Prostate gland (tissue), 2 donors: ENCODE measurements at regions not wholly inside any gene's neighbourhood (a gene's known extent, or its start where the extent isn't known, plus 50 kb on each side); places are given as distances from the start of the nearest gene placed in this dataset.

Source experiments
- DNase-seq: peaks from one replicate; pipeline ENCODE4 v3.0.0-alpha.2; 2019; ENCODE audit warnings: low spot score
- H3K27ac ChIP-seq, 2 donors: fragments of 200-600 bp; sonication (generic); 2 replicates each; pipeline ENCODE4 v1.5.1; 2017 to 2019
- H3K27me3 ChIP-seq: fragments of 200-600 bp; sonication (generic); replicated peaks from 2 replicates; pipeline ENCODE4 v1.5.1; 2019; ENCODE audit not compliant: insufficient read depth
- H3K36me3 ChIP-seq, 2 donors: fragments of 200-600 bp; sonication (generic); 1 replicate in 1 of 2; 2 replicates in 1 of 2; pipeline versions ENCODE4 v1.5.1 to v1.8.1; 2017 to 2019
- H3K4me1 ChIP-seq: fragments of 200-600 bp; sonication (generic); replicated peaks from 2 replicates; pipeline ENCODE4 v1.5.1; 2019
- H3K4me3 ChIP-seq, 2 donors: fragments of 200-600 bp; sonication (generic); 2 replicates each; pipeline ENCODE4 v1.5.1; 2017 to 2019
- H3K9me3 ChIP-seq: fragments of 200-600 bp; sonication (generic); 2 replicates; pipeline ENCODE4 v1.5.1; 2017
- CTCF ChIP-seq, 4 experiments: fragments of 200-600 bp in 2 of 4; fragments of 450-650 bp in 2 of 4; sonication (generic) in 2 of 4; IDR thresholded peaks; 1 replicate in 3 of 4; 2 replicates in 1 of 4; pipeline ENCODE4 v1.5.1; 2016 to 2019; ENCODE audit warnings: antibody characterized with exemption in 4 of 4, mild to moderate bottlenecking in 2 of 4, moderate library complexity in 2 of 4
- POLR2A ChIP-seq: fragments of 450-650 bp; IDR thresholded peaks from one replicate; pipeline ENCODE4 v1.6.1; 2016; ENCODE audit warnings: antibody characterized with exemption, mild to moderate bottlenecking
- POLR2AphosphoS5 ChIP-seq: sonication (generic); formaldehyde crosslinking; IDR thresholded peaks from one replicate; pipeline ENCODE4 v1.6.1; 2017; ENCODE audit warnings: antibody characterized with exemption
- WGBS: methylation state at CpG from one replicate; pipeline ENCODE4 v1.1.5; 2018; 5-methylcytosine and 5-hydroxymethylcytosine counted together
- intact Hi-C: fragments of 100-400 bp; cut with DNase I; formaldehyde crosslinking; loops from one replicate; pipeline ENCODE4 v1.14.2; 2022

GRCh38 chrX:10897768-10898167 lies 213.4 kb upstream of the HCCS start:
- TF ChIP-seq POLR2AphosphoS5, result no peak
- TF ChIP-seq CTCF (IDR thresholded peaks at IDR 0.05), result no peak
- no peak for TF ChIP-seq POLR2A
- DNase-seq, result no peak
- H3K4me3 ChIP-seq, result no peak overlapping the region
- no peaks in the 10 kb centered on the region for H3K27me3 ChIP-seq
- no peaks in the 10 kb centered on the region for H3K36me3 ChIP-seq
- H3K4me1 ChIP-seq, result no peaks in the 10 kb centered on the region
- no peak overlapping the region for H3K27ac ChIP-seq
- 95% methylated on average over 9 of the region's 9 CpGs for WGBS
- intact Hi-C loops, result no loop called here
- no peaks in the 10 kb centered on the region for H3K9me3 ChIP-seq

- no peaks in the 10 kb centered on the region for H3K4me1 ChIP-seq
- WGBS, result 23% methylated on average over 4 of the region's 4 CpGs
- no peaks in the 10 kb centered on the region for H3K9me3 ChIP-seq
- no peaks in the 10 kb centered on the region for H3K27me3 ChIP-seq
- H3K27ac ChIP-seq, result no peak overlapping the region
- intact Hi-C loops, result no loop called here
- no peaks in the 10 kb centered on the region for H3K36me3 ChIP-seq
- peak; percentile 23 for DNase-seq
- TF ChIP-seq CTCF (IDR thresholded peaks at IDR 0.05) (no peak), POLR2AphosphoS5 (peak; percentile 51)
- no peak overlapping the region for H3K4me3 ChIP-seq
Observed at GRCh38 chrX:10900585-10901289, 210.4 kb upstream of the HCCS start.

GRCh38 chrX:10901290-10901633 lies 209.9 kb upstream of the HCCS start:
- no peak for DNase-seq
- H3K27me3 ChIP-seq, result no peaks in the 10 kb centered on the region
- H3K4me1 ChIP-seq, result no peaks in the 10 kb centered on the region
- H3K27ac ChIP-seq, result no peak overlapping the region
- no peak overlapping the region for H3K4me3 ChIP-seq
- no peaks in the 10 kb centered on the region for H3K36me3 ChIP-seq
- intact Hi-C loops, result no loop called here
- WGBS, result 19% methylated on average over 1 of the region's 1 CpG
- H3K9me3 ChIP-seq, result no peaks in the 10 kb centered on the region
- TF ChIP-seq POLR2A, result no peak

- WGBS, result 63% methylated on average over 2 of the region's 2 CpGs
- intact Hi-C loops, result no loop called here
- no peak overlapping the region for H3K4me3 ChIP-seq
Observed at GRCh38 chrX:10902001-10902400, 209.1 kb upstream of the HCCS start.

GRCh38 chrX:10903523-10903922 lies 207.6 kb upstream of the HCCS start:
- no peaks in the 10 kb centered on the region for H3K9me3 ChIP-seq
- intact Hi-C loops, result no loop called here
- TF ChIP-seq CTCF (IDR thresholded peaks at IDR 0.05), result no peak
- no peak for TF ChIP-seq POLR2A
- TF ChIP-seq POLR2AphosphoS5, result no peak
- H3K27ac ChIP-seq, result no peak overlapping the region
- no peaks in the 10 kb centered on the region for H3K36me3 ChIP-seq
- H3K4me1 ChIP-seq, result no peaks in the 10 kb centered on the region
- no peaks in the 10 kb centered on the region for H3K27me3 ChIP-seq
- no peak for DNase-seq
- no peak overlapping the region for H3K4me3 ChIP-seq

More at GRCh38 chrX:10902001-10902400, 209.1 kb upstream of the HCCS start:
- Histone ChIP-seq H3K27me3 (no peaks in the 10 kb centered on the region), H3K9me3 (no peaks in the 10 kb centered on the region), H3K36me3 (no peaks in the 10 kb centered on the region), H3K4me1 (no peaks in the 10 kb centered on the region), H3K27ac (no peak overlapping the region)
- no peak for TF ChIP-seq POLR2AphosphoS5
- TF ChIP-seq CTCF (IDR thresholded peaks at IDR 0.05), result no peak
- TF ChIP-seq POLR2A, result no peak
- DNase-seq, result no peak
